ENCODE measurements at regions not wholly inside any gene's neighbourhood (a gene's known extent, or its start where the extent isn't known, plus 50 kb on each side); places are given as distances from the start of the nearest gene placed in this dataset.
A peak's percentile ranks its signal among the peaks of the same experiment; 100 is the strongest.

GRCh38 chr2:17148407-17149145, 369.7 kb downstream of the RAD51AP2 start:
- peak in 2 of 4 experiments; percentile 21 to 33 for TF ChIP-seq CTCF (IDR thresholded peaks at IDR 0.05)
- TF ChIP-seq POLR2A (IDR thresholded peaks at IDR 0.05): no peak

Data from prostate gland (tissue), 2 donors.